ENCODE measurements at regions not wholly inside any gene's neighbourhood (a gene's known extent, or its start where the extent isn't known, plus 50 kb on each side); places are given as distances from the start of the nearest gene placed in this dataset.
"Not testable (repeated sequence)": the region's sequence is repeated elsewhere in the genome, so short reads cannot be mapped to it uniquely, and the experiment has no call there.

DNA sequence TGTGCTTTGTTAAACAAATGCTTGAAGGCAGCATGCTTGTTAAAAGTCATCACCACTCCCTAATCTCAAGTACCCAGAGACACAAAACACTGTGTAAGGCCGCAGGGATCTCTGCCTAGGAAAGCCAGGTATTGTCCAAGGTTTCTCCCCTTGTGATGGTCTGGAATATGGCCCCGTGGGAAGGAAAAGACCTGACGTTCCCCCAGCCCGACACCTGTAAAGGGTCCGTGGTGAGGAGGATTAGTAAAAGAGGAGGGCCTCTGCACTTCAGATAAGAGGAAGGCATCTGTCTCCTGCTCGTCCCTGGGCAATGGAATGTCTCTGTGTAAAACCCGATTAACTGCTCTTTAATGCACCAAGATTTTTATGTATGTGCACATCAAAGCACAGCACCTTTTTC, 49.9 kb upstream of the ZNF527 start:
- not testable (repeated sequence) for TF ChIP-seq SP1 (IDR thresholded peaks at IDR 0.05); FOXM1 (IDR thresholded peaks at IDR 0.05; ENCODE audit: borderline replicate concordance); BHLHE40 (IDR thresholded peaks at IDR 0.05; ENCODE audit: borderline replicate concordance); FOXK2 (IDR thresholded peaks at IDR 0.05); FOXA1 (IDR thresholded peaks at IDR 0.05); ELF4 (IDR thresholded peaks at IDR 0.05); L3MBTL2 (conservative IDR thresholded peaks at IDR 0.05); SUZ12 (IDR thresholded peaks at IDR 0.05); NFRKB (IDR thresholded peaks at IDR 0.05); TARDBP (IDR thresholded peaks at IDR 0.05); HDGF (IDR thresholded peaks at IDR 0.05; ENCODE audit: borderline replicate concordance); LEF1 (IDR thresholded peaks at IDR 0.05; ENCODE audit: borderline replicate concordance)
- TF ChIP-seq, protein P1, sequence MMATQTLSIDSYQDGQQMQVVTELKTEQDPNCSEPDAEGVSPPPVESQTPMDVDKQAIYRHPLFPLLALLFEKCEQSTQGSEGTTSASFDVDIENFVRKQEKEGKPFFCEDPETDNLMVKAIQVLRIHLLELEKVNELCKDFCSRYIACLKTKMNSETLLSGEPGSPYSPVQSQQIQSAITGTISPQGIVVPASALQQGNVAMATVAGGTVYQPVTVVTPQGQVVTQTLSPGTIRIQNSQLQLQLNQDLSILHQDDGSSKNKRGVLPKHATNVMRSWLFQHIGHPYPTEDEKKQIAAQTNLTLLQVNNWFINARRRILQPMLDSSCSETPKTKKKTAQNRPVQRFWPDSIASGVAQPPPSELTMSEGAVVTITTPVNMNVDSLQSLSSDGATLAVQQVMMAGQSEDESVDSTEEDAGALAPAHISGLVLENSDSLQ (IDR thresholded peaks at IDR 0.05): not testable (repeated sequence)
